HEK293T (cell line): ENCODE measurements at regions not wholly inside any gene's neighbourhood (a gene's known extent, or its start where the extent isn't known, plus 50 kb on each side); places are given as distances from the start of the nearest gene placed in this dataset.

Experiments
- BHLHE40 ChIP-seq: fragments of 450-650 bp; IDR thresholded peaks from 2 replicates; pipeline ENCODE4 v1.6.1; 2016; ENCODE audit warnings: mild to moderate bottlenecking, moderate library complexity, borderline replicate concordance
- FOXA1 ChIP-seq: fragments of 450-650 bp; IDR thresholded peaks from 2 replicates; pipeline ENCODE4 v1.6.1; 2016; ENCODE audit warnings: mild to moderate bottlenecking
- L3MBTL2 ChIP-seq: fragments of 450-650 bp; conservative IDR thresholded peaks from 2 replicates; pipeline ENCODE4 v1.6.1; 2016; ENCODE audit warnings: mild to moderate bottlenecking
- TF ChIP-seq, protein P1 (sequence below): fragments of 450-650 bp; IDR thresholded peaks from 2 replicates; pipeline ENCODE4 v1.6.1; 2016

DNA sequence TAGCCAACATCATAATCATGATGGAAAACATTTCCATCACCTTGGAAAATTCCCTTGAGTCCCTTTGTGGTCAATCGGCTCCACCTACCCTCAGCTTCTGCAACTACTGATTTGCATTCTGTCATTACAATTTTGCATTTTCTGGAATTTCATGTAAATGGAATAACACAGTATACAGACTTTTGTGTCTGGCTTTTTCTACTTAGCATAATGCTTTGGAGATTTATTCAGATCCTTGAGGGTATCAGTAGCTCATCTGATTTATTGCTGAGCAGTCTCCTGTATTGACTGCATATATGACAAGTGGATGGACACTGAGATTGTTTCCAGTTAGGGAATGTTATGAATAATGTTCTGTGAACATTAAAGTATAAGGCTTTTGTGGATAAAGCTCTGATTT is 358.3 kb downstream of the USP25 start:
- TF ChIP-seq, protein P1, sequence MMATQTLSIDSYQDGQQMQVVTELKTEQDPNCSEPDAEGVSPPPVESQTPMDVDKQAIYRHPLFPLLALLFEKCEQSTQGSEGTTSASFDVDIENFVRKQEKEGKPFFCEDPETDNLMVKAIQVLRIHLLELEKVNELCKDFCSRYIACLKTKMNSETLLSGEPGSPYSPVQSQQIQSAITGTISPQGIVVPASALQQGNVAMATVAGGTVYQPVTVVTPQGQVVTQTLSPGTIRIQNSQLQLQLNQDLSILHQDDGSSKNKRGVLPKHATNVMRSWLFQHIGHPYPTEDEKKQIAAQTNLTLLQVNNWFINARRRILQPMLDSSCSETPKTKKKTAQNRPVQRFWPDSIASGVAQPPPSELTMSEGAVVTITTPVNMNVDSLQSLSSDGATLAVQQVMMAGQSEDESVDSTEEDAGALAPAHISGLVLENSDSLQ: no peak
- TF ChIP-seq L3MBTL2: no peak
- TF ChIP-seq BHLHE40: no peak
- no peak for TF ChIP-seq FOXA1
